ENCODE measurements at regions not wholly inside any gene's neighbourhood (a gene's known extent, or its start where the extent isn't known, plus 50 kb on each side); places are given as distances from the start of the nearest gene placed in this dataset.

GRCh38 chr14:35221462-35221861 lies 70.7 kb upstream of the PSMA6 start:
- no peak overlapping the region for H3K4me2 ChIP-seq (ENCODE audit: low read length)
- H3F3A ChIP-seq (ENCODE audit: insufficient read depth, low read length): no peaks in the 10 kb centered on the region
- no peaks in the 10 kb centered on the region for H3K4me1 ChIP-seq (ENCODE audit: insufficient read depth, low read length, severe bottlenecking)
- H3K36me3 ChIP-seq (ENCODE audit: insufficient read depth, low read length): no peaks in the 10 kb centered on the region
- no peak for TF ChIP-seq CTCF (IDR thresholded peaks at IDR 0.05; ENCODE audit: low read length)
- no peak for TF ChIP-seq EZH2 (IDR thresholded peaks at IDR 0.05; ENCODE audit: borderline replicate concordance, low read length)
- H4K20me1 ChIP-seq (ENCODE audit: insufficient read depth, low read length): no peaks in the 10 kb centered on the region
- no peak overlapping the region for H3K27ac ChIP-seq (ENCODE audit: low read depth, low read length, poor library complexity, severe bottlenecking)
- H3K79me2 ChIP-seq (ENCODE audit: insufficient read depth, low read length): no peaks in the 10 kb centered on the region
- H3K4me3 ChIP-seq (ENCODE audit: low read depth, low read length, poor library complexity, severe bottlenecking): no peak overlapping the region
- H3K9me3 ChIP-seq (ENCODE audit: low read length): no peaks in the 10 kb centered on the region
- no peak overlapping the region for H2AFZ ChIP-seq (ENCODE audit: low read length)
- H3K9me2 ChIP-seq (ENCODE audit: low read depth, low read length): no peaks in the 10 kb centered on the region
- no peaks in the 10 kb centered on the region for H3K27me3 ChIP-seq (ENCODE audit: insufficient read depth, low read length)
- H3K9ac ChIP-seq (ENCODE audit: low read length): no peak overlapping the region

GRCh38 chr14:35222324-35222723 lies 69.9 kb upstream of the PSMA6 start:
- TF ChIP-seq CTCF (IDR thresholded peaks at IDR 0.05; ENCODE audit: low read length) (no peak), EZH2 (IDR thresholded peaks at IDR 0.05; ENCODE audit: borderline replicate concordance, low read length) (no peak)
- Histone ChIP-seq H3K4me3 (ENCODE audit: low read depth, low read length, poor library complexity, severe bottlenecking) (no peak overlapping the region), H3K4me1 (ENCODE audit: insufficient read depth, low read length, severe bottlenecking) (no peaks in the 10 kb centered on the region), H3K27ac (ENCODE audit: low read depth, low read length, poor library complexity, severe bottlenecking) (no peak overlapping the region), H3K27me3 (ENCODE audit: insufficient read depth, low read length) (no peaks in the 10 kb centered on the region), H3K9ac (ENCODE audit: low read length) (no peak overlapping the region), H3K9me3 (ENCODE audit: low read length) (no peaks in the 10 kb centered on the region), H3K9me2 (ENCODE audit: low read depth, low read length) (no peaks in the 10 kb centered on the region), H3K4me2 (ENCODE audit: low read length) (no peak overlapping the region), H3K36me3 (ENCODE audit: insufficient read depth, low read length) (no peaks in the 10 kb centered on the region), H3K79me2 (ENCODE audit: insufficient read depth, low read length) (no peaks in the 10 kb centered on the region), H2AFZ (ENCODE audit: low read length) (no peak overlapping the region), H4K20me1 (ENCODE audit: insufficient read depth, low read length) (no peaks in the 10 kb centered on the region), H3F3A (ENCODE audit: insufficient read depth, low read length) (no peaks in the 10 kb centered on the region)

GRCh38 chr14:35222872-35223466 lies 69.2 kb upstream of the PSMA6 start:
- H3K27me3 ChIP-seq (ENCODE audit: insufficient read depth, low read length): no peaks in the 10 kb centered on the region
- TF ChIP-seq EZH2 (IDR thresholded peaks at IDR 0.05; ENCODE audit: borderline replicate concordance, low read length) (no peak), CTCF (IDR thresholded peaks at IDR 0.05; ENCODE audit: low read length) (no peak)
- no peaks in the 10 kb centered on the region for H4K20me1 ChIP-seq (ENCODE audit: insufficient read depth, low read length)
- no peak overlapping the region for H3K27ac ChIP-seq (ENCODE audit: low read depth, low read length, poor library complexity, severe bottlenecking)
- no peak overlapping the region for H3K9ac ChIP-seq (ENCODE audit: low read length)
- no peaks in the 10 kb centered on the region for H3F3A ChIP-seq (ENCODE audit: insufficient read depth, low read length)
- H2AFZ ChIP-seq (ENCODE audit: low read length): no peak overlapping the region
- H3K9me3 ChIP-seq (ENCODE audit: low read length): no peaks in the 10 kb centered on the region
- no peaks in the 10 kb centered on the region for H3K79me2 ChIP-seq (ENCODE audit: insufficient read depth, low read length)
- H3K4me2 ChIP-seq (ENCODE audit: low read length): no peak overlapping the region
- no peaks in the 10 kb centered on the region for H3K9me2 ChIP-seq (ENCODE audit: low read depth, low read length)
- no peaks in the 10 kb centered on the region for H3K4me1 ChIP-seq (ENCODE audit: insufficient read depth, low read length, severe bottlenecking)
- H3K36me3 ChIP-seq (ENCODE audit: insufficient read depth, low read length): no peaks in the 10 kb centered on the region
- no peak overlapping the region for H3K4me3 ChIP-seq (ENCODE audit: low read depth, low read length, poor library complexity, severe bottlenecking)

Measured in OCI-LY1 (cell line).